ENCODE measurements at regions not wholly inside any gene's neighbourhood (a gene's known extent, or its start where the extent isn't known, plus 50 kb on each side); places are given as distances from the start of the nearest gene placed in this dataset.

- no peaks in the 10 kb centered on the region for H3K36me3 ChIP-seq (ENCODE audit: control insufficient read depth in 2 of 2, extremely low read depth in 1 of 2, insufficient read depth in 2 of 2, low read length in 2 of 2)
- no peaks in the 10 kb centered on the region for H4K20me1 ChIP-seq (replicated peaks; ENCODE audit: control insufficient read depth, extremely low read depth, insufficient read depth, low read length)
- H2AFZ ChIP-seq (ENCODE audit: low read depth, low read length) = no peak overlapping the region
- POLR2A ChIA-PET = no interaction called here
- no peaks in the 10 kb centered on the region for H3K4me1 ChIP-seq (ENCODE audit: control insufficient read depth, extremely low read depth, insufficient read depth, low read length)
- no peaks in the 10 kb centered on the region for H3K9me1 ChIP-seq (replicated peaks; ENCODE audit: control insufficient read depth, extremely low read depth, insufficient read depth, low read length)
- dilution Hi-C loops (cut with MboI; ENCODE audit: extremely low pct_ligation_motif_present, low sequenced_read_pairs) = no loop called here
- intact Hi-C loops (cut with micrococcal nuclease) = no loop called here
- DNase-seq (ENCODE audit: low read depth, low spot score) (no peak), FAIRE-seq (no peak)
- H3K4me2 ChIP-seq (ENCODE audit: insufficient read depth, low read length) = no peak overlapping the region
- no peak overlapping the region for H3K27ac ChIP-seq (ENCODE audit: insufficient read depth, low read depth, low read length)
- no peaks in the 10 kb centered on the region for H3K79me2 ChIP-seq (ENCODE audit: control insufficient read depth, insufficient read depth, low read length)
- CTCF ChIA-PET = interaction anchor here (0.6 to 1.0 kb wide), 3 partner anchors 10 to 356 kb away, joined by 3 to 4 read pairs (median 3); no protein-coding TSS in a partner anchor
- no peak overlapping the region for H3K4me3 ChIP-seq (replicated peaks in 1 of 3; ENCODE audit: insufficient read depth in 1 of 3, low read depth in 1 of 3, low read length in 3 of 3)
- no peaks in the 10 kb centered on the region for H3K9me3 ChIP-seq (replicated peaks; ENCODE audit: control insufficient read depth, insufficient read depth, low read length)
- H3K27me3 ChIP-seq (ENCODE audit: control insufficient read depth in 2 of 2, insufficient read depth in 2 of 2, low read length in 2 of 2) = peaks cover 0 to 5% of the 10 kb centered on the region in 2 experiments
- no TSS peak for BruUV-seq (replicated peaks)
- TF ChIP-seq EZH2 (IDR thresholded peaks at IDR 0.05; ENCODE audit: borderline replicate concordance, low read depth, low read length, severe bottlenecking) = no peak
- TF ChIP-seq CTCF (IDR thresholded peaks at IDR 0.05; ENCODE audit: extremely low read depth in 1 of 2, insufficient read depth in 1 of 2, low read depth in 1 of 2, low read length in 2 of 2) = no peak
- TF ChIP-seq FOS (IDR thresholded peaks at IDR 0.05; ENCODE audit: borderline replicate concordance, insufficient read depth, low read length) = no peak
- no peak for TF ChIP-seq POLR2A (IDR thresholded peaks at IDR 0.05; ENCODE audit: low read depth, low read length)
- TF ChIP-seq MAX (IDR thresholded peaks at IDR 0.05; ENCODE audit: insufficient read depth, insufficient read length) = no peak
- no peak for TF ChIP-seq JUN (IDR thresholded peaks at IDR 0.05; ENCODE audit: borderline replicate concordance, insufficient read depth, insufficient read length, low read depth)
- no peak for TF ChIP-seq POLR2AphosphoS5 (IDR thresholded peaks at IDR 0.05; ENCODE audit: insufficient read depth, low read depth, low read length)
- no peak for TF ChIP-seq MYC (IDR thresholded peaks at IDR 0.05; ENCODE audit: low read depth, low read length)
- TF ChIP-seq GATA2 (IDR thresholded peaks at IDR 0.05; ENCODE audit: insufficient read depth, insufficient read length, low read depth, low read length) = no peak
- H3K9ac ChIP-seq (replicated peaks; ENCODE audit: extremely low read depth, insufficient read depth, low read length) = no peak overlapping the region
These were observed 66.5 kb upstream of the DAP start for GRCh38 chr5:10827571-10827970.

All from endothelial cell of umbilical vein (primary cell).